ENCODE measurements at regions not wholly inside any gene's neighbourhood (a gene's known extent, or its start where the extent isn't known, plus 50 kb on each side); places are given as distances from the start of the nearest gene placed in this dataset.

- DNase-seq (ENCODE audit: low spot score) = no peak
- no peak for FAIRE-seq
These were observed 140.4 kb upstream of the RTL1 start for GRCh38 chr14:101043891-101044290.

DNA sequence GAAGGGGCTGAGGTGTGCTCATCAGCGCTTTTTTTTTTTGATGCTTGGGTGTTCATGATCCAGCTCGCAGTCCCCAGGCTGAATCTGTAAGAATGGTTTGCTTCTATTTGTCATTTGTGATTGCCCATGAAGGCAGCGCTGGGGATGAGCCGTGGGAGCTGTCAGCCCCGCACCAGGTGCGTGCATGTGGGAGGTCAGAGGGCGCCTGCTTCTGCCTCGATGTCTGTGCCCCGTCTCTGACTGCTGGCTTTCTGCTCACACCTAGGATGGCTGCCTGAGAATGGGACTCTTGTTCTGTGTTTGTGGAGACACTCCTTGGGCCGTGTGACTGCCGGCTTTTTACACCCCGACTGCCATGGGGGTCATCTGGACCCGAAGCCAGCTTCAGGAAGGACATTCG lies 141.2 kb upstream of the RTL1 start:
- FAIRE-seq (no peak), DNase-seq (ENCODE audit: low spot score) (no peak)

GRCh38 chr14:101045511-101045910 lies 142.0 kb upstream of the RTL1 start:
- no peak for DNase-seq (ENCODE audit: low spot score)
- no peak for FAIRE-seq

- FAIRE-seq = no peak
These were observed 142.5 kb upstream of the RTL1 start for GRCh38 chr14:101046071-101046470.

GRCh38 chr14:101047326-101047725 lies 143.8 kb upstream of the RTL1 start:
- no peak for DNase-seq (ENCODE audit: low spot score)

More at GRCh38 chr14:101046071-101046470, 142.5 kb upstream of the RTL1 start:
- DNase-seq (ENCODE audit: low spot score) = no peak

GRCh38 chr14:101048766-101049165 lies 145.2 kb upstream of the RTL1 start:
- FAIRE-seq = no peak
- no peak for DNase-seq (ENCODE audit: low spot score)

More at GRCh38 chr14:101047326-101047725, 143.8 kb upstream of the RTL1 start:
- FAIRE-seq = no peak

GRCh38 chr14:101049511-101049910 lies 146.0 kb upstream of the RTL1 start:
- no peak for FAIRE-seq
- no peak for DNase-seq (ENCODE audit: low spot score)

DNA sequence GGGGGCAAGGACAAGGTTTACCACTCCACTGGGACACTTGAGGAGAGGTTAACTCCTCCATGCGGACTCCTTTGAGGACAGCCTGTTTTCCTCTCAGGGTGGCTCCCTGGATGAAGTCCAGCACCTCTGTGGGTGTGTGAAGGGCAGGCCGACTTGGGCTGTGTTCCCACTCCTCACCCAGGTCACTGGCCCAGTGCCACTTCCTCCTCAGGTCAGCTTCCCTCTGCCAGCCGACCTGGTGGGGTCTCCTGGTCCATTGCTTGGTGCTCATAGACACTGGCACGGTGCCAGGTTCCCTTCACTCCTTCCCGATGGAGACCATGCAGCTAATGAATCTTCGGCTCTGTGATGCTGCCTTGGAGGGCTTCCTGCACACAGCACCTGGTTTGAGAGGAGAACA lies 146.4 kb upstream of the RTL1 start:
- no peak for DNase-seq (ENCODE audit: low spot score)
- no peak for FAIRE-seq

DNA sequence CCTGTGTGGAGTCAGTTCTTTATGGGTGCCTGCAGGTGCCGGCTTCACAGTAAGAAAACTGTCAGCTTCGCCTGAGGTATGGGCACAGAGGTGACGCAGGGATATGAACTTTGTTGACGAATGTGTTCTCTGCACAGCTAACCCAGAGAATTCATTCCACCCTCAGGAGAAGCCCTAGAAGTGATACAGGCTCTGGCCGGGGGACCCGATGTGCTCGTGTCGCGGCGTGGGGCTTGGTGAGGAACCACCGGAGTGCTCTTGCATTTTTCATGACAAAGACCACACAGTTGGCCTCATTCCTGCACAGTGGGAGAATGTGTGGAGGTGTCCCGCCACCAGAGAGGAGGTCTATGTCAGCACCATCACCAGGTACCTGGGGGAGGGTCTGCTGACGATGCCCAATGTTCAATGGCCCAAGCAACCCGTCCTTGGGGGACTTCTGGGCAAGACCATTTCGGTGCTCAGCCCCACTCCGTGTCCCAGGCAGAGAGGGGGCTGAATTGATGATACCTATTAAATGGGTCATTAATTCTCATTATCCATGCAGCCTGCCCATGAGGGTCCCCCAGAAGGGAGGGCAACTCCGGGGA lies 147.5 kb upstream of the RTL1 start:
- DNase-seq (ENCODE audit: low spot score) (no peak), FAIRE-seq (no peak)

GRCh38 chr14:101054671-101055070 lies 151.1 kb upstream of the RTL1 start:
- no peak for DNase-seq (ENCODE audit: low spot score)
- FAIRE-seq = no peak

- FAIRE-seq = no peak
- DNase-seq (ENCODE audit: low spot score) = no peak
These were observed 151.7 kb upstream of the RTL1 start for GRCh38 chr14:101055106-101055662.

DNA sequence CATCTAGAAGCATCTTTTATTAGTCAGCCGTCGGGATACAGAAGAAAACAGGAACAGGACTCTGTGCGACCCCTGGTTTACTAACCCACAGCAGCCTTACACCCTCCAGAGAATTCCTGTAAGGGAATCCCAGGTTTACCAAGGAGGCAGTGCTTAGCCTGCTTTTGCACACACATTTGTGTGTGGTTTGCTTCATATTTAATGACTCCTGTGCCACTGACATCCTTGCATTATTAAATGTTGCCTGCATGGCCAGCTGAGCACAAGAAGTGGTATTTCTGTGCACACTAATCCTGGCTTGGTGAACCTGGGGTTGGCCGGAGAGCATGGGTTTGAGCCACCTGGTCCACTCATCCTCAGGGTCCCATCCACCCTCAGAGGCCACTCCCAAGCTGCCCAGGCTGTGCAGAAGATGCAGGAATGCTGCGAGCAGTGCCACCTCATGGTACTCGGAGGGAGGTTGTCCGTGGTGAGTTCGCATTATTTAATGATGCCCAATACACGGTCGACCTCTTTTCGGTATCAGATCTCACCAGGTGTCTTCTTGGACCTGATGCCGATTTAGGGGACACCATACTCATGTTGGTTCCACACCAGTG lies 152.4 kb upstream of the RTL1 start:
- DNase-seq (ENCODE audit: low spot score) (no peak), FAIRE-seq (no peak)

DNA sequence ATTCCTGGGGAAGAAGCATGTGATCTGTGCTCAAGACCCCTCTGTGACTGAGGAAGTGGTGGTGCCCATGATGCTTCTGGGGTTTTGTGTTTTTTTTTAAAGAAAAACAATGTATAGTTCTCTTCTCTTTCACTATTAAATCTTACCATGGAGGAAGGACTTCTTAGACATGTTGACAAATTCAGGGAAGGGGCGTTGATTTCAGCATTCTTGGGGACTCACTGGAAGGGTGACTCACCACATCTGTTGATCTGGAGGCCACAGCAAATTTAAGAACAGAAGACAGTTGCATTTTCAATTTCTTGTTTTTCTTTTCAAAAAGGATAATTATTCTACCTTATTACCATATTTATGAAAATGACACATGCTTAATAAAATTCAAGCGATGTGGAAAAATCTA lies 152.9 kb upstream of the RTL1 start:
- FAIRE-seq (no peak), DNase-seq (ENCODE audit: low spot score) (no peak)

- DNase-seq (ENCODE audit: low spot score) (no peak), FAIRE-seq (no peak)
These were observed 153.9 kb upstream of the RTL1 start for GRCh38 chr14:101057394-101057793.

DNA sequence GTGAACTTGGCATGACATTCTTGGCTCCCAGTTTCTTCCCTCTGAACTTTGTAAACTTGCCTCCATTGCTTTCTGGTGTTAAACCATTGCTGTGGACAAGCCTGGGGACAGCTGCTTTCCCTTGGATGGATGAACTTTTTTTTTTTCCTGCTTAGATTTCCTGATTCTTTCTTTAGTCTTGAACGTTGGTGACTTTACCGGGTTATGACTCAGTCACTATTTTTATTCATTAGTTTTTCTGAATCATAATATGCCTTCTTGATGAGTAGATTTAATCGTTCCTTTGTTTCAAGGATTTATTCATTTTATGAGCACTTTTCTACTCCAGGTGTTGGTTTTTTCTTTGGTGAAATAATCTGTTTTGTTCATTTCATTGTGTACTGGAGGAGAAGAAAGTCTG lies 155.0 kb upstream of the RTL1 start:
- DNase-seq (ENCODE audit: low spot score) = no peak
- FAIRE-seq = no peak

GRCh38 chr14:101060171-101060601 lies 156.7 kb upstream of the RTL1 start:
- DNase-seq (ENCODE audit: low spot score) (no peak), FAIRE-seq (no peak)

GRCh38 chr14:101061411-101062064 lies 158.0 kb upstream of the RTL1 start:
- FAIRE-seq (no peak), DNase-seq (ENCODE audit: low spot score) (no peak)

- no peak for FAIRE-seq
- no peak for DNase-seq (ENCODE audit: low spot score)
These were observed 158.5 kb upstream of the RTL1 start for GRCh38 chr14:101062065-101062450.

- DNase-seq (ENCODE audit: low spot score) = no peak
- FAIRE-seq = no peak
These were observed 159.1 kb upstream of the RTL1 start for GRCh38 chr14:101062601-101063000.

- no peak for FAIRE-seq
- no peak for DNase-seq (ENCODE audit: low spot score)
These were observed 159.6 kb upstream of the RTL1 start for GRCh38 chr14:101063121-101063520.

DNA sequence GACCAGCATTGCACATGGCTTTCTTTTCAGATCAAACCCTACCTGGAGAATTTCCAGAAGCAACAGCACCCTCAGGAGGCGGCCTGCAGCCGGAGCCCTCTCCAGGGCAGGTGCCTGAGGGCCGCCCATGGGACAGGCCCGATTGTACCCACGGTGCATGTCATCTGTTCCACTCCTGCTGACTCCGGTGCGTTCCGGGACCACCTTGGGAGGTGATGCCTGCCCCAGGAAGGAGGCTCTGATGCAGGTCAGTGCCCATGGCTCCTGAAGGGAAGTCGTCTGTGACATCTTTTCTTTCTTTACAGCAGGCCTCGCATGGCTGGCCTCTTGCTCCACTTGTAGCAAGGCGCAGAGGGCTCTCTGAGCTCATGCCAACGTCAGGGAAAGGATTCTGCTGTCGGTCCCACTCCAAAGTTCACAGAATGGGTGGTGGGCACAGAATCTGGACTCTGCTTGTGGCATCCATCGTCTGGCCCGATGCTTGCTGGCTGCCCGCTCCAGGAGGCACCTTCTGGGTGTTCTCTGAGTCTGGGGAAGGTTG lies 160.7 kb upstream of the RTL1 start:
- FAIRE-seq = no peak
- no peak for DNase-seq (ENCODE audit: low spot score)

- FAIRE-seq = no peak
- DNase-seq (ENCODE audit: low spot score) = no peak
These were observed 161.2 kb upstream of the RTL1 start for GRCh38 chr14:101064718-101065117.
